ENCODE measurements at regions not wholly inside any gene's neighbourhood (a gene's known extent, or its start where the extent isn't known, plus 50 kb on each side); places are given as distances from the start of the nearest gene placed in this dataset.

DNA sequence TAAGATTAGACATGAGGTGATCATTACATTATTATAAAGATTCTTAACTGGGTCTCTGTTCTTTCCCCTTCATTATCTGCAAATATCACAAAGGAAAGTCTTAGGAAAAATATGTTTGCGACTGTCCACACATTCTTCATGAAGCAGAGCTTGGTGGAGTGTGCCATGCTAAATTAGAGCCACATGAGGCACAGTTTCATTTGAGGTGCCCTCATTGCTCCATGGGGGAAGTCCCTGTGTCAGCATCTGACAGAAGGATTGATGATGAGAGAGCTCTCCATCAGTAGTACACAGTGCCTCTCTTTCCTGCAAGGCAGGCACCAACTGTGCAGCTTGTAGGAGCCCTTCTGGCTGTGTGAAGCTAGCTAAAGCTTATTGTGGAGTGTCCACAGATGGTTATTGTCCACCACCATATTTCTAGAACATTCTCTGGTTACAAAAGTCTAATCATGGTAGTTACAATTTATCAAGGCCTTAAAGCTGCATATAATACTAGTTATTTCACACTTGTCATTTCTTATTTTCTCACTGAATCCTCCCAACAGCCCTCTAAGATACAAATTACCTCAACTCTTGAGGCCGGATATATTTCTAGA lies 63.9 kb downstream of the C9orf152 start (continued):
- TF ChIP-seq, protein P1, sequence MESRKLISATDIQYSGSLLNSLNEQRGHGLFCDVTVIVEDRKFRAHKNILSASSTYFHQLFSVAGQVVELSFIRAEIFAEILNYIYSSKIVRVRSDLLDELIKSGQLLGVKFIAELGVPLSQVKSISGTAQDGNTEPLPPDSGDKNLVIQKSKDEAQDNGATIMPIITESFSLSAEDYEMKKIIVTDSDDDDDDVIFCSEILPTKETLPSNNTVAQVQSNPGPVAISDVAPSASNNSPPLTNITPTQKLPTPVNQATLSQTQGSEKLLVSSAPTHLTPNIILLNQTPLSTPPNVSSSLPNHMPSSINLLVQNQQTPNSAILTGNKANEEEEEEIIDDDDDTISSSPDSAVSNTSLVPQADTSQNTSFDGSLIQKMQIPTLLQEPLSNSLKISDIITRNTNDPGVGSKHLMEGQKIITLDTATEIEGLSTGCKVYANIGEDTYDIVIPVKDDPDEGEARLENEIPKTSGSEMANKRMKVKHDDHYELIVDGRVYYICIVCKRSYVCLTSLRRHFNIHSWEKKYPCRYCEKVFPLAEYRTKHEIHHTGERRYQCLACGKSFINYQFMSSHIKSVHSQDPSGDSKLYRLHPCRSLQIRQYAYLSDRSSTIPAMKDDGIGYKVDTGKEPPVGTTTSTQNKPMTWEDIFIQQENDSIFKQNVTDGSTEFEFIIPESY (IDR thresholded peaks at IDR 0.05) = no peak
- TF ChIP-seq ESRRA (IDR thresholded peaks at IDR 0.05; ENCODE audit: low read length) (no peak), JUND (IDR thresholded peaks at IDR 0.05; ENCODE audit: low read depth, low read length) (no peak), POLR2AphosphoS5 (IDR thresholded peaks at IDR 0.05; ENCODE audit: low read length) (peak; percentile 58), PBX3 (IDR thresholded peaks at IDR 0.05; ENCODE audit: insufficient replicate concordance, low read depth, low read length) (peak; percentile 91), MTA3 (IDR thresholded peaks at IDR 0.05; ENCODE audit: borderline replicate concordance, low read length) (no peak), STAT1 (conservative IDR thresholded peaks at IDR 0.05) (no peak), BCLAF1 (IDR thresholded peaks at IDR 0.05) (no peak), SIN3A (IDR thresholded peaks at IDR 0.05; ENCODE audit: low read depth, low read length) (no peak), BCL11A (IDR thresholded peaks at IDR 0.05; ENCODE audit: low read depth, low read length) (no peak), CTCF (IDR thresholded peaks at IDR 0.05 in 2 of 3, conservative IDR thresholded peaks at IDR 0.05 in 1 of 3; ENCODE audit: control insufficient read depth in 2 of 3, extremely low read depth in 1 of 3, insufficient read depth in 1 of 3, low read depth in 3 of 3, low read length in 3 of 3) (peak in 2 of 3 experiments; percentile 16 to 21; a peak in 1 of 6 replicates), NFIC (IDR thresholded peaks at IDR 0.05; ENCODE audit: low read depth, low read length) (no peak), SUPT20H (IDR thresholded peaks at IDR 0.05; ENCODE audit: borderline replicate concordance, control insufficient read depth, low read depth, low read length) (no peak), RELB (IDR thresholded peaks at IDR 0.05; ENCODE audit: low read depth) (no peak), CREM (IDR thresholded peaks at IDR 0.05; ENCODE audit: low read depth) (no peak)
- TF ChIP-seq, protein P2, sequence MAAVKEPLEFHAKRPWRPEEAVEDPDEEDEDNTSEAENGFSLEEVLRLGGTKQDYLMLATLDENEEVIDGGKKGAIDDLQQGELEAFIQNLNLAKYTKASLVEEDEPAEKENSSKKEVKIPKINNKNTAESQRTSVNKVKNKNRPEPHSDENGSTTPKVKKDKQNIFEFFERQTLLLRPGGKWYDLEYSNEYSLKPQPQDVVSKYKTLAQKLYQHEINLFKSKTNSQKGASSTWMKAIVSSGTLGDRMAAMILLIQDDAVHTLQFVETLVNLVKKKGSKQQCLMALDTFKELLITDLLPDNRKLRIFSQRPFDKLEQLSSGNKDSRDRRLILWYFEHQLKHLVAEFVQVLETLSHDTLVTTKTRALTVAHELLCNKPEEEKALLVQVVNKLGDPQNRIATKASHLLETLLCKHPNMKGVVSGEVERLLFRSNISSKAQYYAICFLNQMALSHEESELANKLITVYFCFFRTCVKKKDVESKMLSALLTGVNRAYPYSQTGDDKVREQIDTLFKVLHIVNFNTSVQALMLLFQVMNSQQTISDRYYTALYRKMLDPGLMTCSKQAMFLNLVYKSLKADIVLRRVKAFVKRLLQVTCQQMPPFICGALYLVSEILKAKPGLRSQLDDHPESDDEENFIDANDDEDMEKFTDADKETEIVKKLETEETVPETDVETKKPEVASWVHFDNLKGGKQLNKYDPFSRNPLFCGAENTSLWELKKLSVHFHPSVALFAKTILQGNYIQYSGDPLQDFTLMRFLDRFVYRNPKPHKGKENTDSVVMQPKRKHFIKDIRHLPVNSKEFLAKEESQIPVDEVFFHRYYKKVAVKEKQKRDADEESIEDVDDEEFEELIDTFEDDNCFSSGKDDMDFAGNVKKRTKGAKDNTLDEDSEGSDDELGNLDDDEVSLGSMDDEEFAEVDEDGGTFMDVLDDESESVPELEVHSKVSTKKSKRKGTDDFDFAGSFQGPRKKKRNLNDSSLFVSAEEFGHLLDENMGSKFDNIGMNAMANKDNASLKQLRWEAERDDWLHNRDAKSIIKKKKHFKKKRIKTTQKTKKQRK (IDR thresholded peaks at IDR 0.05; ENCODE audit: low read depth, low read length) = no peak
